ENCODE measurements at regions not wholly inside any gene's neighbourhood (a gene's known extent, or its start where the extent isn't known, plus 50 kb on each side); places are given as distances from the start of the nearest gene placed in this dataset.
"Not testable (repeated sequence)": the region's sequence is repeated elsewhere in the genome, so short reads cannot be mapped to it uniquely, and the experiment has no call there.

DNA sequence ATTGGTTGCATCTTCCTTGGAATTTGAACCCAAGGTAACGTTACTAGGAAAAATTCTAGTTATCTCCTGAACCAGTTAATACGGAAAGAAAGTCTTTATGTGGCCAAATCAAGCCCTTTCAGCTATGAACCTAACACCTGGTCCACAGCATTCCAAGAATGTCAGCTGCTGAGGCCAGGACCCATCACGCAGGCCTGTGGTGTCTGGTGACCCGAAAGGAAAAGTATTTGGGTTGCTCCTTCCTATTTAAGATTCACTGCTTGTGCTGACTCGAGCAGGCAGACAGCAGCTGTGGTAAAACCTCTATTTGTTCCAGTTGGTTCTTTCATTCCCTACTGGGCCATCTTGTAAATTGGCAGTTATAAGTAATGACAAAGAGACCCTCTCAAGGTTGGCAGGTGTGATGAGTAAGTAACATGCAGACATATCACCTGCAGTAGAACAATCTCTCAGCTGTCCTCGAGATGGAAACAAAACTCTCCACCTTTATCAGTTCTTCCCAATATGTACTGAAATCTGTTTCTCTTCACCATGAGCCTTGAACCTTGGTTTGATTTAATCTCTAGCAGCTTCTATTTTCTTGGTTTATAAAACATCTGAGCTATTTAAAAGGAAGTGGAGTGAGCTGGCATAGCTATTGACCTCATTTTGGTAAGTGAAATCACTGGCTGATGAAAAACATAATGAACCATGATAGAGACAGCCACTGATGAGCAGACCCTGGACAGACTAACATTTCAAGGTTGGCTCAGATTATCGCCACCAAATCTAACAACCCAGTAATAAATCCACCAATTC lies 182.1 kb upstream of the SMIM31 start:
- peaks cover 1% of the 10 kb centered on the region for H3K9me3 Mint-ChIP-seq
- H3K4me3 Mint-ChIP-seq: no peak overlapping the region
- no peak for DNase-seq (ENCODE audit: low spot score in 2 of 2)
- H3K27me3 Mint-ChIP-seq: no peaks in the 10 kb centered on the region
- no peak overlapping the region for H3K27ac Mint-ChIP-seq
- no peak for ATAC-seq (ENCODE audit: low read depth)
- no peaks in the 10 kb centered on the region for H3K36me3 Mint-ChIP-seq
- H3K4me1 Mint-ChIP-seq: no peaks in the 10 kb centered on the region

DNA sequence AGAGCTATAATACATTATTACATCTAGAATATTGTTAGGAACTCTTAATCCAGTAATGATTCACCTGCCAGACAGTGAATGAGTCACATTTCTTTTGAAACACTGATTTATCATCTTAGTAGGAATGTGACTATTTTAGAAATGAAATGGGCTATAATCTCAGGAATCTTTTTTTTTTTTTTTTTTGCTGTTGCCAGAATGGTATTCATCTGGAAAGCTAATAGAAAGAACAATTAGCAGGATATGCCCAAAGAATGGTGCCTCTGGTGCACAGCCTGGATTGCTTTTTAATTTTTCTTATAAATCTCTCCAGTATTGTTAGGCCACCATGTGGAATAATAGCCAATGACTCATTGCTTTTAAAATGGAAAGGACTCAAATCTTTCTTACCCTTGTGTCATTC lies 181.1 kb upstream of the SMIM31 start:
- ATAC-seq (ENCODE audit: low read depth) (no peak), DNase-seq (ENCODE audit: low spot score in 2 of 2) (no peak)
- H3K27me3 Mint-ChIP-seq: no peaks in the 10 kb centered on the region
- no peak overlapping the region for H3K27ac Mint-ChIP-seq
- no peaks in the 10 kb centered on the region for H3K4me1 Mint-ChIP-seq
- H3K4me3 Mint-ChIP-seq: no peak overlapping the region
- no peaks in the 10 kb centered on the region for H3K36me3 Mint-ChIP-seq
- H3K9me3 Mint-ChIP-seq: no peaks in the 10 kb centered on the region

DNA sequence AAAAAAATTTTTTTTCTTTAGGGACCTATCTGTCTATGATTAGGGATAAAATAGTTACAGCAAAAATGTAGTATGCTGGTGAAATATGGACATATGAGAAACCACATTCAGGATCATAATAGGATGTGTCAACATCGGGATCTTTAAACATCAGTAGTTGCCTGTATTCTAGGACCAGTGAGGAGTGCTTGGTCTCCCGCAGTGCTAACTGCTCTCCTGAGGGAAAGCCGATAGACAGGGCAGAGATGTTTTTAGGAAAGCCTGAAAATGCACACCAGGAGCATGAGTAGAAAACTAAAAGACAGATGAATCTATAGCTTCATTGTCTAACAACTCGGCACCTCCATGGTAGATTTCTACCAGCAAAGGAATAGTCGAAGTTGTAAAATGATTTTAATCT lies 178.1 kb upstream of the SMIM31 start:
- Mint-ChIP-seq H3K36me3 (no peaks in the 10 kb centered on the region), H3K4me1 (no peaks in the 10 kb centered on the region), H3K27me3 (no peaks in the 10 kb centered on the region), H3K27ac (no peak overlapping the region), H3K4me3 (no peak overlapping the region), H3K9me3 (no peaks in the 10 kb centered on the region)
- ATAC-seq (ENCODE audit: low read depth) (no peak), DNase-seq (ENCODE audit: low spot score in 2 of 2) (no peak)

DNA sequence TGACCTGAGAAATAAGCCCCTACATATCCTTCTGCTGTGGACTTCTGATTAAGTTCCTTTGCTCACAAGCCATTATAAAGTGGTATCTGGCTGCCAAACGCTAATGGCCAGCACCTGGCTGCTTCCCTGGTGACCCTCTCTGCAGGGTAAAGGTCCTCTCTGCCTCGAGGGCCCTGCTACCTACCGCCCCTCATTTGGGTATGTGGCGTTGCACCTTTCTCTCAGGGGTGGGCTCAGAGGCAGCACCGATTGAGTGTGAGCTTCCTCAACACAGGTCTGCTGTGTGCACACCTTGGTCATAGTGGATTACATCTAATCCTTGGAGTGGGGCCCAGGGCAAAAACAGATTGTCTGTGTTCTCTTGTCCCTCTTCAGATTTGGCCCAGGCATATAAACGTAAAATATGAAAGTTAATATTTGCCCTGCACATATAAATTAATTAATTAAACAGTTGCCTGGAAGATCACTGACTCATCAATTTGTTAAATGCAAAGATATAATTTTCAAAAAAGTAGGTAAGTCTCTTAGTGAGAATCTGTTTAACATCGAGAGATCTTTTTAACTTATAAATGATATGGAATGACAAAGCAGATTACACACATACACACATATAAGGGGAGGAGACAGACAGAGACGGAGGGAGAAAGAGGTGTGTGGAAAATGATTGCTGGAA lies 174.5 kb upstream of the SMIM31 start:
- no peaks in the 10 kb centered on the region for H3K27me3 Mint-ChIP-seq
- no peak overlapping the region for H3K27ac Mint-ChIP-seq
- no peaks in the 10 kb centered on the region for H3K36me3 Mint-ChIP-seq
- no peaks in the 10 kb centered on the region for H3K4me1 Mint-ChIP-seq
- H3K4me3 Mint-ChIP-seq: no peak overlapping the region
- ATAC-seq (ENCODE audit: low read depth) (no peak), DNase-seq (ENCODE audit: low spot score in 2 of 2) (no peak)
- peaks cover 1% of the 10 kb centered on the region for H3K9me3 Mint-ChIP-seq

DNA sequence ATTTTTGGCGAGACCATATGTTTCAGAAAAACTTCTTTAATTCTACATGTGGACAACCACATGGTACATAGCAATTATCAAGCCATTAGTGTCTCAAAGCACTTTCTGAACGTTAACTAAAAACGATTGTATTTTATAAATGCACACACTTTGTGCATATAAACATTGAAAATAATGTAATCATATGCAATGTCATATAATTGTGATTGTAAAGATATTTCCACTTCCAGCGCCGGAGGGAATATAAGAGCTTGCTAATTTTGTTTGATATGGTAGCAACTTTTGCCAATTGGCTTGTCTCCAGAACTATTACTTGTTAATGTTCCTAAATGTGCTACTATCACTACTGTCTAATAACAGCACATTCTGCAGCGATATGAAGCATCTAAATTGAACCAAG lies 162.3 kb upstream of the SMIM31 start:
- peaks cover 4% of the 10 kb centered on the region for H3K9me3 Mint-ChIP-seq

DNA sequence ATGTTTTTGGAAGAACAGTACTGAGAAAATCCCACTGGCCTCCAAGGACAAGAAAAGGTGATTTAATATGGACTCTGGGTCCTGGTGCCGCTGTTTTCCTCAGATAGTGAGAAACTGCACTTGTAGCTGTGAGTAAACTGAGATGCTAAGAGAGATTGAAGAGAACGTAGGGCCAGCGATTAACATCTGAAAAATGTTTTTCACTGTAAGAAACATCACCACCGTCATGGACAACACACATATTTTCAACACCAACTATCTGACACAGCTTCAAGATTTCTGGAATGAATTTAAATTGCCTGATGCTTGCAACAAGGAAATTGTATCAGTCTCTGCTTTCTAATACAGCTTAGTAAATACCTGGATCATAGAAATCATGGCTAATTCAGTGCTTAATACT lies 158.2 kb upstream of the SMIM31 start:
- H3K36me3 Mint-ChIP-seq: no peaks in the 10 kb centered on the region

More for the DNA sequence above, 162.3 kb upstream of the SMIM31 start:
- Mint-ChIP-seq H3K27me3 (no peaks in the 10 kb centered on the region), H3K4me1 (no peaks in the 10 kb centered on the region), H3K4me3 (no peak overlapping the region), H3K36me3 (no peaks in the 10 kb centered on the region), H3K27ac (no peak overlapping the region)
- ATAC-seq (ENCODE audit: low read depth) (no peak), DNase-seq (ENCODE audit: low spot score in 2 of 2) (no peak)

DNA sequence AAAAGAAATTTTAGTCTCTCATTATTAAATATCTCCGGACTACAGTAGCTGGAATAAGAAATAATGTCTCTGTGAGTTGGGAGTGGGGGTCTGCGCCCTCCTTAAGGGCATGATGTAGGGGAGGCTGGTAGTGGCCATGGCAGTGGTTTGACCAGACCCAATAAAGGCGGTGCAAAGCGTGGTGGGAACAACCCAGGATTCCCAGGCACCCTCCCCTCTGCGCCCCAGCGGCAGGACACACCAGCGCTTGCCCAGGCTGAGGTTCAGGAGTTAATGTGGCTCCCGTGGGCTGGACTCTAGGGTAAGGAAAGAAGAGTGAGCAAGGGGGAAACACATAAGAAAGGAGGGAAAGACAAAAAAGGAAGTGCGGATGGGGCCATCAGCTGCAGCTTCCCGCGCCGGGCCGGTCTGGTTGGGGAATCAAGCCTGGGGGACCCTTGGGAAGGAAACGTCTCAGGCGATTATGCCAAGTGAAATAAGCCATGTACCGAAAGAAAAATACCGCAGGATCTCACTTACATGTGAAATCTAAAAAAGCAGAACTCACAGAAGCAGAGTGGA lies 157.5 kb upstream of the SMIM31 start:
- H3K9me3 Mint-ChIP-seq: peaks cover 2% of the 10 kb centered on the region
- DNase-seq (ENCODE audit: low spot score in 2 of 2) (no peak), ATAC-seq (ENCODE audit: low read depth) (no peak)
- no peak overlapping the region for H3K4me3 Mint-ChIP-seq
- H3K36me3 Mint-ChIP-seq: no peaks in the 10 kb centered on the region
- no peaks in the 10 kb centered on the region for H3K4me1 Mint-ChIP-seq
- H3K27ac Mint-ChIP-seq: no peak overlapping the region
- no peaks in the 10 kb centered on the region for H3K27me3 Mint-ChIP-seq

More for the DNA sequence above, 158.2 kb upstream of the SMIM31 start:
- no peak for DNase-seq (ENCODE audit: low spot score in 2 of 2)
- H3K27ac Mint-ChIP-seq: no peak overlapping the region
- H3K4me3 Mint-ChIP-seq: no peak overlapping the region
- ATAC-seq (ENCODE audit: low read depth): no peak
- H3K9me3 Mint-ChIP-seq: peaks cover 2% of the 10 kb centered on the region
- H3K4me1 Mint-ChIP-seq: no peaks in the 10 kb centered on the region
- no peaks in the 10 kb centered on the region for H3K27me3 Mint-ChIP-seq

DNA sequence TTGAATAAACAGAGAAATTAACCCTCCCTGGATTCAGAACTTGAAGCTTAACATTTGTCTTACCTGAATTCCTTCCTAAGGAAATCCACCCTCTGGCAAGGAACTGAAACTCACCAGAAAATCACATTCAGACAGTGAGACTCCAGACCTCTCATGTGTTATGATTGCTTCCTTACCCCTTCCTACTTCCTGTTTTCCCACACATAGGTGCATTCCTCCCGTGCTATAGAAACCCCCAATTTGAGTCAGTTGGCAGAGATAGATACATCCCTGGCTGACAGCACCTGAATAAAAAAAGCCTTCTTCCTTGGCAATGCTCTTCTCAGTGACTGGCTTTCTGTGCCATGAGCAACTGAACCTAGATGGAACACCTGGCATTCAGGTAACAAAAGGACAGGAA lies 157.0 kb upstream of the SMIM31 start:
- DNase-seq (ENCODE audit: low spot score in 2 of 2) (no peak), ATAC-seq (ENCODE audit: low read depth) (no peak)
- H3K9me3 Mint-ChIP-seq: peaks cover 4% of the 10 kb centered on the region
- H3K27me3 Mint-ChIP-seq: no peaks in the 10 kb centered on the region
- H3K4me3 Mint-ChIP-seq: no peak overlapping the region
- H3K36me3 Mint-ChIP-seq: no peaks in the 10 kb centered on the region
- no peak overlapping the region for H3K27ac Mint-ChIP-seq
- no peaks in the 10 kb centered on the region for H3K4me1 Mint-ChIP-seq

DNA sequence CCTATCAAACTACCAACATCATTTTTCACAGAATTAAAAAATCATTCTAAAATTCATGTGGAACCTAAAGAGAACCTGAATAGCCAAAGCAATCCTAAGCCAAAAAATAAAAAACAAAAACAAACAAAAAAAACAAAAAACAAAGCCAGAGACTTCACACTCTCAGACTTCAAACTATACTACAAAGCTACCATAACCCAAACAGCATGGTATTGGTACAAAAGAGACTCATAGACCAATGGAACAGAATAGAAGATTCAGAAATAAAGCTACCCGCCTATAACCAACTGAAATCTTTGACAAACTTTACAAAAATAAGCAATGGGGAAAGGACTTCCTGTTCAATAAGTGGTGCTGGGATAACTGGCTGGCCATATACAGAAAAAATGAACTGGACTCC lies 152.3 kb upstream of the SMIM31 start:
- no peaks in the 10 kb centered on the region for H3K27me3 Mint-ChIP-seq
- DNase-seq (ENCODE audit: low spot score in 2 of 2): no peak
- ATAC-seq (ENCODE audit: low read depth): no peak
- H3K4me1 Mint-ChIP-seq: no peaks in the 10 kb centered on the region
- no peaks in the 10 kb centered on the region for H3K36me3 Mint-ChIP-seq
- H3K27ac Mint-ChIP-seq: no peak overlapping the region
- peaks cover 4% of the 10 kb centered on the region for H3K9me3 Mint-ChIP-seq
- no peak overlapping the region for H3K4me3 Mint-ChIP-seq

DNA sequence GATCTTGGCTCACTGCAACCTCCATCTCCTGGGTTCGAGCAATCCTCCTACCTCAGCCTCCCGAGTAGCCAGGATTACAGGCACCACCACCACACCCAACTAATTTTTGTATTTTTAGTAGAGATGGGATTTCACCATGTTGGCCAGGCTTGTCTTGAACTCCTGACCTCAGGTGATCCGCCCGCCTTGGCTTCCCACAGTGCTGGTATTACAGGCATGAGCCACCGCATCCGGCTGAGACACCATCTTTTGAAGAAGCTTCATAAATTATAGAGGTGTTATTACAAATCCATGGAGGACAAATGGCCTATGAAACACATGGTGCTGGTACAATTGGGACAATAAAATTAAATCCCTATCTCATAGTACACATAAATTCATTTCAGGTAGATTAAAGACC lies 148.1 kb upstream of the SMIM31 start:
- H3K4me3 Mint-ChIP-seq; H3K9me3 Mint-ChIP-seq; ATAC-seq (ENCODE audit: low read depth); DNase-seq (ENCODE audit: low spot score in 2 of 2); H3K4me1 Mint-ChIP-seq; H3K27me3 Mint-ChIP-seq; H3K27ac Mint-ChIP-seq; H3K36me3 Mint-ChIP-seq: not testable (repeated sequence)

DNA sequence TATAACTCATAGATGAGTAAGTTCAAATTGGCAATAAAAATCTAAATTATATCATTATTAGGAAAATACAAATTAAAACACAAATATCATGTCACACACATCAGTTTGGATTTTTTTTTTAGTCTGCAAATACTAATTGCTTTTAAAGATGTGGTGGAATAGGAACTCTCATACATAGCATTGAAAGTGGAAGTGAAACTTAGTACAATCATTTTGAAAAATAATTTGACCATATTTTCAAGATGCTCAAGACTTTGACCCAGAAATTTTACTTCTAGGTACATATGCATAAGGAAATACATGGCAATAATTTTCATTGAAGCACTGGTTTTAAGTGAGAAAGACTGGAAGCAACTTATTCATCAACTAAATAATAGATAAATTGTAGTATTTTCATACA lies 147.5 kb upstream of the SMIM31 start:
- H3K4me1 Mint-ChIP-seq: no peaks in the 10 kb centered on the region
- peaks cover 6% of the 10 kb centered on the region for H3K9me3 Mint-ChIP-seq
- no peak for ATAC-seq (ENCODE audit: low read depth)
- H3K27me3 Mint-ChIP-seq: no peaks in the 10 kb centered on the region
- no peak for DNase-seq (ENCODE audit: low spot score in 2 of 2)
- H3K36me3 Mint-ChIP-seq: no peaks in the 10 kb centered on the region
- no peak overlapping the region for H3K4me3 Mint-ChIP-seq
- H3K27ac Mint-ChIP-seq: no peak overlapping the region

DNA sequence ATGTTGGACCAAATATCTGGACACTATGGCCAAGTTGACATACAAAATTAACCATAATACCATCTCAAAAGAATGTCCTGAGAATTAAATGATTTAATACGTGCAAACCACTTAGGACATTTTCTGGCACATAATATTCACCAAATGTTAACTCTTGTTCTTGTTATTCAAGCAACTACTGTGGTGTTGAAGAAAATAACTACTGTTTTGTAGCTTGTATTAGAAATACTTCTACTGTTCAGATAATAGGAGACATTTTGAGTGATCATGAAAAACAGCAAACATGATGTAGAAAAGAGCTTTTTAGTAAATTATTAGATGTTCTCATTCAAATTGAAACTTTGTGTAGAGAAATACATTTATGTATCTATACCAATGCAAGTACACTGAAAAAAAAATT lies 140.7 kb upstream of the SMIM31 start:
- no peak for DNase-seq (ENCODE audit: low spot score in 2 of 2)
- H3K36me3 Mint-ChIP-seq: no peaks in the 10 kb centered on the region
- peaks cover 2% of the 10 kb centered on the region for H3K9me3 Mint-ChIP-seq
- H3K27me3 Mint-ChIP-seq: no peaks in the 10 kb centered on the region
- H3K4me3 Mint-ChIP-seq: no peak overlapping the region
- no peak for ATAC-seq (ENCODE audit: low read depth)
- no peak overlapping the region for H3K27ac Mint-ChIP-seq
- no peaks in the 10 kb centered on the region for H3K4me1 Mint-ChIP-seq

DNA sequence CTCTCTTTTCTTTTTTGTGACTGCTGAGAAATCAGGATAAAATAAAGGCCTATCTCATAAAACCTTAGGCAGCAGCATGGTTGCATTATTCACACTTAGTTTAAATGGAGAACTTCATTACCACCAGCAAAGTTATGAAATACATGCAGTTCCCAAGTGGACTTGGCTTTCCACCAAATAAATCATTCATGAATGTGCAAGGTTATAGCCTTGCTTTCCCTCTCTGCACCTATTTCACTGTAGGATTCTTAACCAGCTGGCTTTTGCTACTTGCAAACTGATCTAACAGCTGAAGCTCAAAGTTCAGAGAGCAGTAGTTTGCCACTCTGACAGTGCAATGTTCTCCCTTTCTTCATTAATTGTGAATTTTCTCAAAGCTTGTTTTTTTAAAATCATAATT lies 140.1 kb upstream of the SMIM31 start:
- no peaks in the 10 kb centered on the region for H3K27me3 Mint-ChIP-seq
- ATAC-seq (ENCODE audit: low read depth) (no peak), DNase-seq (ENCODE audit: low spot score in 2 of 2) (no peak)
- peaks cover 2% of the 10 kb centered on the region for H3K9me3 Mint-ChIP-seq
- H3K4me3 Mint-ChIP-seq: no peak overlapping the region
- no peak overlapping the region for H3K27ac Mint-ChIP-seq
- H3K4me1 Mint-ChIP-seq: no peaks in the 10 kb centered on the region
- H3K36me3 Mint-ChIP-seq: no peaks in the 10 kb centered on the region

DNA sequence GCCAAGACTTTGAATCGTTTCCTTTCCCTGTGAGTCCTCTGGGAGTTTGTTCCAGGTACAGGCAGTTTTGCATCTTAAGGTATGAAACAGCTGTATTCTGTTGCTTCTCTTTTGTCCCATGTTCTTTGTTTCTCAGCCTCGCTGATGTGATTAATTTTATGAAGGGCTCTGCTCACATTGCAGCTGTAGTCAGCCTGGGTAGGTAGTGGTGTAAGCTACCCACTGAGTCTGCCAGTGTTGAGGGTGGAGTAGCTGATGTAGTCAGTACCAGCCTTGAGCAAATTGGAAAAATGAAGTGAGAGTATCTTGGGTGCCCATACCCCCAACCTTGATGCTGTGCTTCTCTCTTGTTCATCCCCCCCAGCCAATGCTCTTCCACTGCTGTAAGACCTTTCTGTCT lies 139.6 kb upstream of the SMIM31 start:
- Mint-ChIP-seq H3K27ac (no peak overlapping the region), H3K27me3 (no peaks in the 10 kb centered on the region), H3K36me3 (no peaks in the 10 kb centered on the region), H3K4me3 (no peak overlapping the region), H3K4me1 (no peaks in the 10 kb centered on the region), H3K9me3 (peaks cover 2% of the 10 kb centered on the region)
- DNase-seq (ENCODE audit: low spot score in 2 of 2): no peak
- no peak for ATAC-seq (ENCODE audit: low read depth)

DNA sequence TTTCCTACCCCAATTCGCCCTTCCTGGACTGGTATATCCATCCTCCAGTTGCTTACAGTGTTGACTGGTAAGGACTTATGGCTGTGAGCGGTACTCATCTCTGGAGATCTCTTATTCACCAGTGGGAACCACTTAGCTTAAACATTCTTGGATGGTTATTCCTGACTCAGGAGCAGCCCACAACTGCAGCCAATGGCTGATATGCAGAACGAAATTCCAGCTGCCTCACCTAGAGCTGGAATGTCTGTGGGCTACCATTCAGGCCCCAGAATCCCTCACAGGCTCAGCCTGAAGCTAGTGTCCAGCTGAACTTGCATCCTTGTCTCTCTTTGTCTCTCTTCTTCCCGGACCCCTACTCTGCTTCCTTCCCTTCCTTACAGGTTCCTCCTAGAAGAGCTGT lies 138.9 kb upstream of the SMIM31 start:
- DNase-seq (ENCODE audit: low spot score in 2 of 2): no peak
- no peak for ATAC-seq (ENCODE audit: low read depth)
- Mint-ChIP-seq H3K4me3 (no peak overlapping the region), H3K27me3 (no peaks in the 10 kb centered on the region), H3K36me3 (no peaks in the 10 kb centered on the region), H3K27ac (no peak overlapping the region), H3K9me3 (peaks cover 2% of the 10 kb centered on the region), H3K4me1 (no peaks in the 10 kb centered on the region)
